Spinal cord (tissue), 9 donors: ENCODE measurements at regions not wholly inside any gene's neighbourhood (a gene's known extent, or its start where the extent isn't known, plus 50 kb on each side); places are given as distances from the start of the nearest gene placed in this dataset.

Source experiments
- DNase-seq, 6 donors: peaks; one replicate each; pipeline versions ENCODE4 v3.0.0 to v3.0.0-alpha.2; 2013 to 2015; ENCODE audit warnings: low spot score in 6 of 6, low read depth in 4 of 6
- H3K27ac ChIP-seq: one replicate; pipeline ENCODE4 v1.5.1; 2013; ENCODE audit warnings: low read depth, low read length, control low read depth
- H3K27me3 ChIP-seq: one replicate; pipeline ENCODE4 v1.6.1; 2013; ENCODE audit warnings: low read length; ENCODE audit not compliant: control insufficient read depth, insufficient read depth
- H3K36me3 ChIP-seq: one replicate; pipeline ENCODE4 v1.6.1; 2013; ENCODE audit warnings: low read length; ENCODE audit not compliant: control insufficient read depth, insufficient read depth
- H3K4me1 ChIP-seq: one replicate; pipeline ENCODE4 v1.6.1; 2013; ENCODE audit warnings: low read length; ENCODE audit not compliant: control insufficient read depth, insufficient read depth
- H3K4me3 ChIP-seq: one replicate; pipeline ENCODE4 v1.5.1; 2013; ENCODE audit warnings: low read depth, low read length, control low read depth
- H3K9me3 ChIP-seq: one replicate; pipeline ENCODE4 v1.6.1; 2013; ENCODE audit warnings: low read length; ENCODE audit not compliant: control insufficient read depth, insufficient read depth
- WGBS: methylation state at CpG from one replicate; pipeline ENCODE4 v1.1.5; 2013; ENCODE audit warnings: missing lambda C conversion rate; ENCODE audit not compliant: insufficient coverage; 5-methylcytosine and 5-hydroxymethylcytosine counted together
- donor health status: healthy.

GRCh38 chr21:16395285-16395684, 665.5 kb downstream of the USP25 start:
- WGBS = 100% methylated on average over 2 of the region's 2 CpGs
- Histone ChIP-seq H3K9me3 (no peaks in the 10 kb centered on the region), H3K4me3 (no peak overlapping the region), H3K4me1 (no peaks in the 10 kb centered on the region), H3K36me3 (no peaks in the 10 kb centered on the region), H3K27ac (no peak overlapping the region), H3K27me3 (no peaks in the 10 kb centered on the region)
- no peak for DNase-seq

- Histone ChIP-seq H3K9me3 (no peaks in the 10 kb centered on the region), H3K4me3 (no peak overlapping the region), H3K4me1 (peaks cover 3% of the 10 kb centered on the region), H3K27ac (no peak overlapping the region), H3K36me3 (no peaks in the 10 kb centered on the region), H3K27me3 (no peaks in the 10 kb centered on the region)
- peak in 1 of 6 donors; percentile 49 for DNase-seq
Observed at GRCh38 chr21:16402752-16403151, 673.0 kb downstream of the USP25 start.

GRCh38 chr21:16404776-16405175, 675.0 kb downstream of the USP25 start:
- Histone ChIP-seq H3K9me3 (no peaks in the 10 kb centered on the region), H3K4me1 (peaks cover 3% of the 10 kb centered on the region), H3K36me3 (no peaks in the 10 kb centered on the region), H3K4me3 (no peak overlapping the region), H3K27ac (no peak overlapping the region), H3K27me3 (no peaks in the 10 kb centered on the region)
- DNase-seq = no peak
- no CpG with 5 or more reads among the region's 1 CpG for WGBS

GRCh38 chr21:16406355-16406754, 676.6 kb downstream of the USP25 start:
- 100% methylated on average over 2 of the region's 2 CpGs for WGBS
- H3K27ac ChIP-seq = no peak overlapping the region

GRCh38 chr21:16407403-16408240, 677.8 kb downstream of the USP25 start:
- Histone ChIP-seq H3K36me3 (no peaks in the 10 kb centered on the region), H3K9me3 (no peaks in the 10 kb centered on the region), H3K4me1 (peaks cover 3% of the 10 kb centered on the region), H3K27ac (no peak overlapping the region), H3K27me3 (no peaks in the 10 kb centered on the region), H3K4me3 (no peak overlapping the region)
- WGBS = no CpG with 5 or more reads among the region's 1 CpG
- DNase-seq = no peak

More at GRCh38 chr21:16406355-16406754, 676.6 kb downstream of the USP25 start:
- DNase-seq = no peak
- Histone ChIP-seq H3K9me3 (no peaks in the 10 kb centered on the region), H3K4me1 (peaks cover 3% of the 10 kb centered on the region), H3K36me3 (no peaks in the 10 kb centered on the region), H3K4me3 (no peak overlapping the region), H3K27me3 (no peaks in the 10 kb centered on the region)

- H3K4me1 ChIP-seq = peaks cover 2% of the 10 kb centered on the region
- no CpG with 5 or more reads among the region's 2 CpGs for WGBS
Observed at GRCh38 chr21:16408280-16408679, 678.5 kb downstream of the USP25 start.

GRCh38 chr21:16409352-16409751, 679.6 kb downstream of the USP25 start:
- Histone ChIP-seq H3K27ac (no peak overlapping the region), H3K36me3 (no peaks in the 10 kb centered on the region), H3K4me3 (no peak overlapping the region), H3K9me3 (no peaks in the 10 kb centered on the region), H3K4me1 (no peaks in the 10 kb centered on the region), H3K27me3 (no peaks in the 10 kb centered on the region)
- no peak for DNase-seq
- no CpG with 5 or more reads among the region's 2 CpGs for WGBS

More at GRCh38 chr21:16408280-16408679, 678.5 kb downstream of the USP25 start:
- Histone ChIP-seq H3K4me3 (no peak overlapping the region), H3K27me3 (no peaks in the 10 kb centered on the region), H3K27ac (no peak overlapping the region), H3K9me3 (no peaks in the 10 kb centered on the region), H3K36me3 (no peaks in the 10 kb centered on the region)
- DNase-seq = no peak

- Histone ChIP-seq H3K4me1 (peaks cover 4% of the 10 kb centered on the region), H3K27ac (peak overlapping the region; percentile 92), H3K36me3 (no peaks in the 10 kb centered on the region), H3K27me3 (no peaks in the 10 kb centered on the region), H3K9me3 (no peaks in the 10 kb centered on the region), H3K4me3 (no peak overlapping the region)
- DNase-seq = no peak
- WGBS = 33% methylated on average over 1 of the region's 2 CpGs
Observed at GRCh38 chr21:16418226-16418625, 688.4 kb downstream of the USP25 start.

- no peaks in the 10 kb centered on the region for H3K36me3 ChIP-seq
- peak in 2 of 6 donors; percentile 51 to 56 for DNase-seq
- 83% methylated on average over 1 of the region's 5 CpGs for WGBS
- H3K4me1 ChIP-seq = peaks cover 4% of the 10 kb centered on the region
- no peaks in the 10 kb centered on the region for H3K27me3 ChIP-seq
- no peaks in the 10 kb centered on the region for H3K9me3 ChIP-seq
- no peak overlapping the region for H3K4me3 ChIP-seq
- peak overlapping the region; percentile 92 for H3K27ac ChIP-seq
Observed at GRCh38 chr21:16418642-16419041, 688.9 kb downstream of the USP25 start.
